A673 (cell line): ENCODE measurements at regions not wholly inside any gene's neighbourhood (a gene's known extent, or its start where the extent isn't known, plus 50 kb on each side); places are given as distances from the start of the nearest gene placed in this dataset.

ENCODE experiments used
- BruUV-seq: library from RNA; stranded (reverse); fragments of 400-500 nt; replicated peaks from 2 replicates; lab custom pipeline; 2021; lab: Mats Ljungman, UMichigan
- CTCF ChIA-PET: fragments of 300-600 bp; sonication (Branson Sonifier 250); formaldehyde crosslinking; loops from one replicate; lab custom pipeline; 2022; ENCODE audit warnings: antibody characterized with exemption; lab: Charles Lee
- POLR2A ChIA-PET: fragments of 300-600 bp; sonication (Branson Sonifier 250); formaldehyde crosslinking; loops from one replicate; lab custom pipeline; 2022; ENCODE audit warnings: antibody characterized with exemption; ENCODE audit not compliant: low non-redundant PET; lab: Charles Lee
- DNase-seq: peaks from one replicate; pipeline ENCODE4 v3.0.0-alpha.2; 2015; ENCODE audit warnings: low spot score
- H3K27ac ChIP-seq: fragments of 200-600 bp; sonication (generic); 2 replicates; pipeline ENCODE4 v1.5.1; 2016; ENCODE audit warnings: mixed run types, low read depth, mild to moderate bottlenecking, mixed read lengths, antibody characterized with exemption, low read length; ENCODE audit not compliant: poor library complexity, severe bottlenecking
- H3K27me3 ChIP-seq: fragments of 200-600 bp; sonication (generic); replicated peaks from 2 replicates; pipeline ENCODE4 v1.6.1; 2017; ENCODE audit warnings: mixed run types, low read depth, mild to moderate bottlenecking, mixed read lengths, antibody characterized with exemption, low read length; ENCODE audit not compliant: insufficient read depth, poor library complexity
- H3K36me3 ChIP-seq: fragments of 200-600 bp; sonication (generic); 2 replicates; pipeline ENCODE4 v1.6.1; 2016; ENCODE audit warnings: mixed run types, mild to moderate bottlenecking, mixed read lengths, antibody characterized with exemption, low read length; ENCODE audit not compliant: insufficient read depth, poor library complexity, severe bottlenecking
- H3K4me1 ChIP-seq: fragments of 200-600 bp; sonication (generic); 2 replicates; pipeline ENCODE4 v1.6.1; 2017; ENCODE audit warnings: mixed run types, mild to moderate bottlenecking, mixed read lengths, antibody characterized with exemption, low read length; ENCODE audit not compliant: insufficient read depth, poor library complexity, severe bottlenecking
- H3K4me3 ChIP-seq: fragments of 200-600 bp; sonication (generic); 2 replicates; pipeline ENCODE4 v1.5.1; 2016; ENCODE audit warnings: low read depth, mixed run types, mild to moderate bottlenecking, mixed read lengths, low read length; ENCODE audit not compliant: poor library complexity, severe bottlenecking
- H3K9me3 ChIP-seq: fragments of 200-600 bp; sonication (generic); 2 replicates; pipeline ENCODE4 v1.6.1; 2016; ENCODE audit warnings: mixed run types, low read depth, mild to moderate bottlenecking, mixed read lengths, antibody characterized with exemption, low read length; ENCODE audit not compliant: poor library complexity, severe bottlenecking
- CTCF ChIP-seq: fragments of 300-800, 200-600 bp; sonication (generic); conservative IDR thresholded peaks from 2 replicates; pipeline ENCODE4 v1.5.1; 2017; ENCODE audit warnings: low read depth, mild to moderate bottlenecking, antibody characterized with exemption, low read length, moderate library complexity, mixed read lengths
- EZH2 ChIP-seq: fragments of 200-600 bp; sonication (generic); IDR thresholded peaks from 2 replicates; pipeline ENCODE4 v1.6.1; 2017; ENCODE audit warnings: borderline replicate concordance, low read depth, mild to moderate bottlenecking, mixed read lengths, antibody characterized with exemption, low read length; ENCODE audit not compliant: poor library complexity, severe bottlenecking
- intact Hi-C: fragments of 100-400 bp; cut with micrococcal nuclease; formaldehyde crosslinking; loops from one replicate; pipeline ENCODE4 v1.10.0; 2022; ENCODE audit not compliant: unreplicated experiment

GRCh38 chr5:167732499-167732898, 558.9 kb upstream of the WWC1 start:
- no peaks in the 10 kb centered on the region for H3K36me3 ChIP-seq
- H3K9me3 ChIP-seq, result no peaks in the 10 kb centered on the region
- intact Hi-C loops, result no loop called here
- no peak overlapping the region for H3K27ac ChIP-seq
- POLR2A ChIA-PET, result no interaction called here
- no peak for TF ChIP-seq EZH2
- TF ChIP-seq CTCF, result no peak
- CTCF ChIA-PET, result no interaction called here
- BruUV-seq, result no TSS peak
- no peak for DNase-seq
- H3K4me3 ChIP-seq, result no peak overlapping the region
- H3K4me1 ChIP-seq, result peaks cover 43% of the 10 kb centered on the region
- no peaks in the 10 kb centered on the region for H3K27me3 ChIP-seq

GRCh38 chr5:167736992-167737391, 554.5 kb upstream of the WWC1 start:
- ChIA-PET POLR2A (no interaction called here), CTCF (no interaction called here)
- no peak for TF ChIP-seq EZH2
- no peak for TF ChIP-seq CTCF
- no TSS peak for BruUV-seq
- no peaks in the 10 kb centered on the region for H3K9me3 ChIP-seq
- H3K4me1 ChIP-seq, result peaks cover 8% of the 10 kb centered on the region
- no peak overlapping the region for H3K4me3 ChIP-seq
- DNase-seq, result no peak
- no peaks in the 10 kb centered on the region for H3K36me3 ChIP-seq
- H3K27ac ChIP-seq, result no peak overlapping the region
- intact Hi-C loops, result no loop called here
- no peaks in the 10 kb centered on the region for H3K27me3 ChIP-seq

DNA sequence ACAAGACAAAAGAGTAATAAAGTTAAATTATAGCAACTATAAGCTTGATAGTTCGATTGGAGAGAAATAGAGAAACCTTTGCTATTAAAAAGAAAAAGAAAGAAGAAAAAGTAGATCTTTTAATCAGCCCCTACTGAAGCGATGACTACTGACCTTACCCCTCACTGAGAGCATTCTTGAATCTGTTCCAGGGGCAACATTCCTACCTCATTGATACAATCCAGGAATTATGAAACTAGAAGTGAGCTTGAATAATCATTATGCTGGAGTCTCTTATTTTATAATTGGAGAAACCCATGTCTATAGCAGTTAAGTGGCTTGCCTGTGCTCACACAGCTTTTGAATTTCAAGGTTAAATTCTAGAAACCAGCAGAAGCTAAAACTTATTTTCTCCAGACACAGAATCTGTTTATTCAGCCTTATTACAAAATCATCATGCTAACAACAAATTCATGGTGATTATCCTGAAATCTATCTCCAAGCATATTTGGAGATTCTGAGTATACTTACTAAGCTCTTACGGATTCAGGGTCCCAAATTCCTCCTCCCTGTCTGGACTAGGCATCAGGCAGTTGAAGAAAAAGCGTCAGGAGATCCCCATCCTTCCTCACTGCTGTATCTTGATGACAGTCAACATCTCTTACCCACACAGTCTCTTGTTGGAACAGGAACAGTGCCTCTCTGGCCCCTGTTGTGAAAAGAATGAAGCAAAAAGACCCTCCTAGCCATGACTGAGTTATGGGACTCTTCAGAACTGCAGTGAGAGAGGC, 547.6 kb upstream of the WWC1 start:
- intact Hi-C loops, result no loop called here
- Histone ChIP-seq H3K27ac (peak overlapping the region; percentile 51), H3K36me3 (no peaks in the 10 kb centered on the region), H3K4me1 (peaks cover 34% of the 10 kb centered on the region), H3K27me3 (no peaks in the 10 kb centered on the region), H3K4me3 (no peak overlapping the region), H3K9me3 (no peaks in the 10 kb centered on the region)
- ChIA-PET POLR2A (no interaction called here), CTCF (no interaction called here)
- peak; percentile 73 for DNase-seq
- TF ChIP-seq EZH2 (no peak), CTCF (no peak)
- BruUV-seq, result no TSS peak
